ENCODE measurements at regions not wholly inside any gene's neighbourhood (a gene's known extent, or its start where the extent isn't known, plus 50 kb on each side); places are given as distances from the start of the nearest gene placed in this dataset.

DNA sequence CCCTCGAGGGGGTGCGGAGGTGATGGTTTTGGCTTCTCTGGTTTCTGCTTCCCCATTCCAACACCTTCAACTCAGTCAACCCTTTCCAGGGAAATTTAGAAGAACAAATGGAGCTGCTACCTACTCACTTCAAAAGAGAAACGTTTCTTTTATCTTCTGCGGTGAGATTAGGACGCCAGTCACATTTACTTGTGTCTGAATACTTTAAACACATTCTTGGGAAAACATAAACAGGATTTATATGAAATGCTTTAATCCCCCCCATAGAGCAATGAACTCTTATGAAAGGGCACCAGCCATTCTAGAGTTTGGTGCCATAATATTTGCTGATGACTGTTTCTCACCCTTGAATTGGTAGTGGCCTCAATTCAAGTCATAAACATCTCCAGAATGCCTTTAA lies 253.2 kb upstream of the APCDD1 start:
- H4K91ac ChIP-seq (ENCODE audit: insufficient read depth, low read depth, low read length): no peak overlapping the region
- no peak overlapping the region for H4K5ac ChIP-seq (ENCODE audit: low read depth, low read length)
- DNase-seq (no peak), ATAC-seq (ENCODE audit: low read depth) (no peak)
- intact Hi-C loops (cut with micrococcal nuclease): no loop called here
- H3K36me3 ChIP-seq (ENCODE audit: control insufficient read depth, insufficient read depth, low read length): no peaks in the 10 kb centered on the region
- no peak overlapping the region for H2AK5ac ChIP-seq (ENCODE audit: low read depth, low read length)
- no peak overlapping the region for H3K4ac ChIP-seq (ENCODE audit: low read depth, low read length)
- H2BK120ac ChIP-seq (ENCODE audit: low read depth, low read length): no peak overlapping the region
- no peaks in the 10 kb centered on the region for H3K79me1 ChIP-seq (ENCODE audit: low read depth in 1 of 2, low read length in 2 of 2)
- no peak overlapping the region for H3K23ac ChIP-seq (ENCODE audit: low read depth, low read length)
- no peak overlapping the region for H2BK15ac ChIP-seq (ENCODE audit: low read depth, low read length)
- POLR2A ChIA-PET (ENCODE audit: unreplicated experiment): no interaction called here
- H3K4me2 ChIP-seq (ENCODE audit: low read depth, low read length): no peak overlapping the region
- no peak overlapping the region for H4K8ac ChIP-seq (ENCODE audit: low read depth in 2 of 2, low read length in 2 of 2)
- dilution Hi-C loops (cut with HindIII; ENCODE audit: low sequenced_read_pairs, unreplicated experiment): no loop called here
- H3K27me3 ChIP-seq (ENCODE audit: control insufficient read depth, insufficient read depth, low read length): peaks cover 6% of the 10 kb centered on the region
- no peak overlapping the region for H3K9ac ChIP-seq (ENCODE audit: low read depth, low read length)
- no peak overlapping the region for H2BK20ac ChIP-seq (ENCODE audit: low read depth, low read length)
- WGBS, 2 experiments (ENCODE audit: extremely low coverage in 2 of 2, insufficient read length in 1 of 2): no CpG with 5 or more reads among the region's 5 CpGs
- no peak overlapping the region for H3K27ac ChIP-seq (ENCODE audit: insufficient read depth, low read length)
- in situ Hi-C loops (cut with MboI; ENCODE audit: low sequenced_read_pairs): no loop called here
- H2BK5ac ChIP-seq (ENCODE audit: low read depth, low read length, poor library complexity, severe bottlenecking): no peak overlapping the region
- no peak overlapping the region for H3K4me3 ChIP-seq (ENCODE audit: insufficient read depth, low read depth, low read length)
- H3K18ac ChIP-seq (ENCODE audit: low read depth, low read length): no peak overlapping the region
- H3K14ac ChIP-seq (replicated peaks; ENCODE audit: low read depth, low read length): no peak overlapping the region
- TF ChIP-seq CEBPB (IDR thresholded peaks at IDR 0.05; ENCODE audit: low read depth, low read length) (no peak), RAD21 (IDR thresholded peaks at IDR 0.05; ENCODE audit: low read length) (no peak), CHD1 (IDR thresholded peaks at IDR 0.05; ENCODE audit: low read depth, low read length) (no peak), MAZ (IDR thresholded peaks at IDR 0.05; ENCODE audit: borderline replicate concordance, low read depth, low read length) (no peak), NFE2L2 (IDR thresholded peaks at IDR 0.05; ENCODE audit: low read depth, low read length) (no peak), POLR2A (IDR thresholded peaks at IDR 0.05; ENCODE audit: low read depth, low read length) (no peak), MXI1 (IDR thresholded peaks at IDR 0.05; ENCODE audit: borderline replicate concordance, low read depth, low read length) (no peak), BHLHE40 (IDR thresholded peaks at IDR 0.05; ENCODE audit: low read depth, low read length) (no peak), MAFK (IDR thresholded peaks at IDR 0.05; ENCODE audit: low read depth, low read length) (no peak), RCOR1 (IDR thresholded peaks at IDR 0.05; ENCODE audit: insufficient replicate concordance, low read length) (no peak)
- TF ChIP-seq, protein P1, sequence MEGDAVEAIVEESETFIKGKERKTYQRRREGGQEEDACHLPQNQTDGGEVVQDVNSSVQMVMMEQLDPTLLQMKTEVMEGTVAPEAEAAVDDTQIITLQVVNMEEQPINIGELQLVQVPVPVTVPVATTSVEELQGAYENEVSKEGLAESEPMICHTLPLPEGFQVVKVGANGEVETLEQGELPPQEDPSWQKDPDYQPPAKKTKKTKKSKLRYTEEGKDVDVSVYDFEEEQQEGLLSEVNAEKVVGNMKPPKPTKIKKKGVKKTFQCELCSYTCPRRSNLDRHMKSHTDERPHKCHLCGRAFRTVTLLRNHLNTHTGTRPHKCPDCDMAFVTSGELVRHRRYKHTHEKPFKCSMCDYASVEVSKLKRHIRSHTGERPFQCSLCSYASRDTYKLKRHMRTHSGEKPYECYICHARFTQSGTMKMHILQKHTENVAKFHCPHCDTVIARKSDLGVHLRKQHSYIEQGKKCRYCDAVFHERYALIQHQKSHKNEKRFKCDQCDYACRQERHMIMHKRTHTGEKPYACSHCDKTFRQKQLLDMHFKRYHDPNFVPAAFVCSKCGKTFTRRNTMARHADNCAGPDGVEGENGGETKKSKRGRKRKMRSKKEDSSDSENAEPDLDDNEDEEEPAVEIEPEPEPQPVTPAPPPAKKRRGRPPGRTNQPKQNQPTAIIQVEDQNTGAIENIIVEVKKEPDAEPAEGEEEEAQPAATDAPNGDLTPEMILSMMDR (conservative IDR thresholded peaks at IDR 0.05; ENCODE audit: low read depth, low read length): no peak
- H3K56ac ChIP-seq (ENCODE audit: extremely low read depth, insufficient read depth, low read length): no peak overlapping the region
- BruUV-seq (replicated peaks): no TSS peak
- no peak overlapping the region for H2AFZ ChIP-seq (replicated peaks; ENCODE audit: low read length, poor library complexity)
- H3K4me1 ChIP-seq (ENCODE audit: control insufficient read depth, insufficient read depth, low read length): no peaks in the 10 kb centered on the region
- no peaks in the 10 kb centered on the region for H3K9me3 ChIP-seq (ENCODE audit: control insufficient read depth, insufficient read depth, low read length)
- no peaks in the 10 kb centered on the region for H4K20me1 ChIP-seq (ENCODE audit: insufficient read depth, low read length)
- CTCF ChIA-PET: no interaction called here
- H2AK9ac ChIP-seq (replicated peaks; ENCODE audit: low read depth, low read length, poor library complexity): no peak overlapping the region
- H3K9me1 ChIP-seq (ENCODE audit: insufficient read depth, low read length): no peaks in the 10 kb centered on the region

Measured in IMR-90 (cell line).